Kidney epithelial cell (primary cell): ENCODE measurements at regions not wholly inside any gene's neighbourhood (a gene's known extent, or its start where the extent isn't known, plus 50 kb on each side); places are given as distances from the start of the nearest gene placed in this dataset.

Experiments used
- DNase-seq: peaks from one replicate; pipeline ENCODE4 v3.0.0-alpha.2; 2010; ENCODE audit warnings: low read depth
- H3K27me3 ChIP-seq: 2 replicates; pipeline ENCODE4 v1.6.0; 2011; ENCODE audit warnings: low read length; ENCODE audit not compliant: control insufficient read depth, insufficient read depth
- H3K36me3 ChIP-seq: 2 replicates; pipeline ENCODE4 v1.5.1; 2011; ENCODE audit warnings: low read length; ENCODE audit not compliant: control insufficient read depth, insufficient read depth
- H3K4me3 ChIP-seq: 2 replicates; pipeline ENCODE4 v1.5.1; 2011; ENCODE audit warnings: low read depth, mild to moderate bottlenecking, control low read depth, low read length
- CTCF ChIP-seq: IDR thresholded peaks from 2 replicates; pipeline ENCODE4 v1.5.1; 2011; ENCODE audit warnings: mild to moderate bottlenecking, moderate library complexity, low read length, control low read depth, inconsistent platforms; ENCODE audit not compliant: insufficient read depth, poor library complexity, severe bottlenecking

DNA sequence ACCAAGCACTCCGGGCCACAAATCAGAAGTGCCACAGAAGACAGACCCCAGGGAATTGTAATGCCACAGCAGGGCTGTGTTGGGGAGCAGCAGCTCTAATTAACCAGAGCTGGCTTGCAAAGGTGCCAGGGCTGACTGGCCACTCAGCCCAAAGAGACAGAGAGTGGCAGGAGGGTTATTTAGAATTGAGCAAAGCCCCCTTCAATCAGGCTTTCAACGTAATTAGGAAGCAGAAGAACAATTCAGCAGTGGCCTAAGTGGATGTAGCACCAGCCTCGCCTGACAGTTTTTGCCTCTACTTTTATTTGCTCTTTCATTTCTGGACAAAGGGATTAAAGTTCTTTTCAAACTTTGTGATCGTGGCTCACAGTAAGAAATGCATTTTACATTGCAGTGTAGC is 278.3 kb upstream of the IRX3 start:
- no peak for DNase-seq
- H3K4me3 ChIP-seq: no peak overlapping the region
- H3K27me3 ChIP-seq: no peaks in the 10 kb centered on the region
- TF ChIP-seq CTCF: no peak
- no peaks in the 10 kb centered on the region for H3K36me3 ChIP-seq

DNA sequence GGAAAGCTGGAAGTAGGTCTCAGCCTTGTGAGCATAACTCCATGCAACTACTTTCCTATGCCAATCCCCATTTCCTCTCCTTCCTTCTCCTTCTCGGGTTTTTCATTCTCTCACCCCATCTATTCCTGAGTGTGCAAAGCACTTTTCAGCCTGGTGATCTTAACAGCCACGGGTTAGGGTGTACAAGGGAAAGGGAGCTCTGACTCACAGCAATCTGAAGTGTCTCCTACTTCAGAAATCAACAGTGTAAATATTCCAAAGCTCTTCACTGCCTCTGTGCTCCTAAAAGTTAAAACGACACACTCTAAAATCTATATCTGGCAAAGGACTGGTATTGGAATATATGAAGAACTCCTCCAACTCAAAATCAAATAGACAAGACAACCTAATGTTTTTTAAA is 268.0 kb upstream of the IRX3 start:
- Histone ChIP-seq H3K4me3 (no peak overlapping the region), H3K36me3 (no peaks in the 10 kb centered on the region), H3K27me3 (no peaks in the 10 kb centered on the region)
- no peak for DNase-seq
- TF ChIP-seq CTCF: no peak

GRCh38 chr16:54548281-54548680 is 261.7 kb upstream of the IRX3 start:
- Histone ChIP-seq H3K27me3 (peaks cover 3% of the 10 kb centered on the region), H3K4me3 (no peak overlapping the region), H3K36me3 (no peaks in the 10 kb centered on the region)
- DNase-seq: no peak
- TF ChIP-seq CTCF: no peak

GRCh38 chr16:54547052-54547451 is 260.5 kb upstream of the IRX3 start:
- Histone ChIP-seq H3K36me3 (no peaks in the 10 kb centered on the region), H3K27me3 (peaks cover 3% of the 10 kb centered on the region), H3K4me3 (no peak overlapping the region)
- no peak for TF ChIP-seq CTCF
- no peak for DNase-seq

DNA sequence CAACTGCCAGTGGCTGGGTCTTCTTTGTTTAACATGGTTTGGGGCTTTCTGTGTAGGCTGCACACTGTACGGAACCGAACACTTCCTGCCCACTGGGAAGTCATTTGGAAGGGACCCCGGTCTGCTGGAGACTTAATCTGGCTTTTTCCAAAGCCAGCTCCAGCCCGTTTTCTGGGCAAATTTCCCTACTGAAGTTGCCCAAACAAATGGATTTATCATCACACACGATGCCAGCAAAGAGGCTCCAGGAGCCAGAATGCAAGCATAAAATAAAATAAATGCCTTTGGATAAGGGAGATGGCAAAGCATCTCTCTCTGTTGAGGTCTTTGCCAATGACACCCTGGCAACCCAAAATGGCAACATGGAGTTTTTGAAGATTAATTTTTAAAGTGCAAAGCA is 259.9 kb upstream of the IRX3 start:
- TF ChIP-seq CTCF: no peak
- Histone ChIP-seq H3K27me3 (peaks cover 3% of the 10 kb centered on the region), H3K4me3 (no peak overlapping the region), H3K36me3 (no peaks in the 10 kb centered on the region)
- DNase-seq: no peak

- no peak for TF ChIP-seq CTCF
- no peak overlapping the region for H3K4me3 ChIP-seq
- no peak for DNase-seq
- no peaks in the 10 kb centered on the region for H3K36me3 ChIP-seq
- H3K27me3 ChIP-seq: peaks cover 3% of the 10 kb centered on the region
Observed at GRCh38 chr16:54545854-54546511, 259.4 kb upstream of the IRX3 start.
